ENCODE measurements at regions not wholly inside any gene's neighbourhood (a gene's known extent, or its start where the extent isn't known, plus 50 kb on each side); places are given as distances from the start of the nearest gene placed in this dataset.

- ChIA-PET CTCF (ENCODE audit: low intra/inter-chr PET ratio, low total read pairs) (no interaction called here), POLR2A (no interaction called here)
- no peaks in the 10 kb centered on the region for H3K79me2 ChIP-seq (ENCODE audit: insufficient read depth, low read length)
- no peak overlapping the region for H3K9ac ChIP-seq (ENCODE audit: insufficient read depth, low read depth, low read length)
- 0% methylated on average over 1 of the region's 6 CpGs for WGBS (ENCODE audit: low lambda C conversion rate)
- H3K4me3 ChIP-seq (replicated peaks in 1 of 3; ENCODE audit: insufficient read depth in 1 of 3, low read depth in 2 of 3, low read length in 3 of 3) = no peak overlapping the region
- H3K36me3 ChIP-seq (replicated peaks in 1 of 2; ENCODE audit: control insufficient read depth in 1 of 2, insufficient read depth in 2 of 2, low read length in 2 of 2) = no peaks in the 10 kb centered on the region
- H2AFZ ChIP-seq (ENCODE audit: low read length) = no peak overlapping the region
- H3K9me3 ChIP-seq (ENCODE audit: low read length) = peaks cover 44% of the 10 kb centered on the region
- H3K27ac ChIP-seq (ENCODE audit: extremely low read length, insufficient read depth, low read length) = no peak overlapping the region
- no peaks in the 10 kb centered on the region for H3K4me1 ChIP-seq (ENCODE audit: insufficient read depth, low read length)
- in situ Hi-C loops (cut with HindIII; ENCODE audit: extremely low pct_ligation_motif_present, low pct_unique_long_range_greater_than_20kb) (no loop called here), intact Hi-C loops (cut with micrococcal nuclease; ENCODE audit: unreplicated experiment) (no loop called here)
- H3K27me3 ChIP-seq (ENCODE audit: control insufficient read depth in 1 of 2, insufficient read depth in 2 of 2, low read length in 2 of 2) = no peaks in the 10 kb centered on the region
- ATAC-seq (peak; percentile 62), DNase-seq (ENCODE audit: low spot score) (no peak), FAIRE-seq (no peak)
- no peak overlapping the region for H3K4me2 ChIP-seq (ENCODE audit: low read depth, low read length)
- BruUV-seq (replicated peaks) = no TSS peak
- H4K20me1 ChIP-seq (ENCODE audit: insufficient read depth, low read length) = no peaks in the 10 kb centered on the region
- TF ChIP-seq GABPB1 (CRISPR knock-in tag; IDR thresholded peaks at IDR 0.05) = 0 out of 2 replicates have a peak, but pooled peaks have one; percentile 15
- no peak for TF ChIP-seq RBAK (CRISPR knock-in tag; IDR thresholded peaks at IDR 0.05)
- no peak for TF ChIP-seq GABPA (IDR thresholded peaks at IDR 0.05; ENCODE audit: low read depth, low read length)
- peak; percentile 63 for TF ChIP-seq GABPA (CRISPR knock-in tag; IDR thresholded peaks at IDR 0.05; ENCODE audit: low read depth)
Observed at GRCh38 chrX:125826774-125827451, 339.2 kb downstream of the DCAF12L2 start.

- H3K4me3 ChIP-seq (replicated peaks in 1 of 3; ENCODE audit: insufficient read depth in 1 of 3, low read depth in 2 of 3, low read length in 3 of 3) = no peak overlapping the region
- no TSS peak for BruUV-seq (replicated peaks)
- ATAC-seq (no peak), FAIRE-seq (no peak), DNase-seq (ENCODE audit: low spot score) (no peak)
- H3K79me2 ChIP-seq (ENCODE audit: insufficient read depth, low read length) = no peaks in the 10 kb centered on the region
- ChIA-PET CTCF (ENCODE audit: low intra/inter-chr PET ratio, low total read pairs) (no interaction called here), POLR2A (no interaction called here)
- peaks cover 3% of the 10 kb centered on the region; the same call in 1 of the 2 replicates for H3K9me3 ChIP-seq (ENCODE audit: low read length)
- H3K4me2 ChIP-seq (ENCODE audit: low read depth, low read length) = no peak overlapping the region
- no peak overlapping the region for H3K9ac ChIP-seq (ENCODE audit: insufficient read depth, low read depth, low read length)
- intact Hi-C loops (cut with micrococcal nuclease; ENCODE audit: unreplicated experiment) = no loop called here
- in situ Hi-C loops (cut with HindIII; ENCODE audit: extremely low pct_ligation_motif_present, low pct_unique_long_range_greater_than_20kb) = no loop called here
- H3K4me1 ChIP-seq (ENCODE audit: insufficient read depth, low read length) = no peaks in the 10 kb centered on the region
- H3K27me3 ChIP-seq (ENCODE audit: control insufficient read depth in 1 of 2, insufficient read depth in 2 of 2, low read length in 2 of 2) = no peaks in the 10 kb centered on the region
- no peak overlapping the region for H2AFZ ChIP-seq (ENCODE audit: low read length)
- H3K36me3 ChIP-seq (replicated peaks in 1 of 2; ENCODE audit: control insufficient read depth in 1 of 2, insufficient read depth in 2 of 2, low read length in 2 of 2) = no peaks in the 10 kb centered on the region
- H4K20me1 ChIP-seq (ENCODE audit: insufficient read depth, low read length) = no peaks in the 10 kb centered on the region
- 0% methylated on average over 1 of the region's 1 CpG for WGBS (ENCODE audit: low lambda C conversion rate)
- H3K27ac ChIP-seq (ENCODE audit: extremely low read length, insufficient read depth, low read length) = no peak overlapping the region
- no peak for TF ChIP-seq FOXC1 (CRISPR knock-in tag; IDR thresholded peaks at IDR 0.05; ENCODE audit: borderline replicate concordance)
- TF ChIP-seq ZNF530 (CRISPR knock-in tag; IDR thresholded peaks at IDR 0.05; ENCODE audit: low read depth) = no peak
- TF ChIP-seq USF2 (IDR thresholded peaks at IDR 0.05; ENCODE audit: low read depth, low read length) = no peak
- TF ChIP-seq USF2 (CRISPR knock-in tag; IDR thresholded peaks at IDR 0.05; ENCODE audit: borderline replicate concordance) = no peak
- TF ChIP-seq ZNF790 (CRISPR knock-in tag; IDR thresholded peaks at IDR 0.05; ENCODE audit: borderline replicate concordance) = no peak
- TF ChIP-seq JUN (CRISPR knock-in tag; IDR thresholded peaks at IDR 0.05) = no peak
- no peak for TF ChIP-seq SAP130 (CRISPR knock-in tag; IDR thresholded peaks at IDR 0.05; ENCODE audit: low read depth)
- no peak for TF ChIP-seq FOXK2 (IDR thresholded peaks at IDR 0.05)
- TF ChIP-seq SIX1 (CRISPR knock-in tag; IDR thresholded peaks at IDR 0.05; ENCODE audit: borderline replicate concordance) = no peak
- TF ChIP-seq ZNF720 (CRISPR knock-in tag; IDR thresholded peaks at IDR 0.05) = no peak
- no peak for TF ChIP-seq MLX (CRISPR knock-in tag; IDR thresholded peaks at IDR 0.05)
- TF ChIP-seq STAT5B (CRISPR knock-in tag; IDR thresholded peaks at IDR 0.05) = no peak
- TF ChIP-seq ZNF235 (CRISPR knock-in tag; IDR thresholded peaks at IDR 0.05; ENCODE audit: borderline replicate concordance) = no peak
- TF ChIP-seq HNF4A (CRISPR knock-in tag; IDR thresholded peaks at IDR 0.05) = no peak
Observed at GRCh38 chrX:125846271-125846670, 319.8 kb downstream of the DCAF12L2 start.
